Activated naive CD4-positive, alpha-beta T cell treated with Interleukin-2 at 50 U/mL for 16 hours (primary cell): ENCODE measurements at regions not wholly inside any gene's neighbourhood (a gene's known extent, or its start where the extent isn't known, plus 50 kb on each side); places are given as distances from the start of the nearest gene placed in this dataset.

Experiments used
- DNase-seq: peaks from one replicate; pipeline ENCODE4 v3.0.0-alpha.2; 2020

DNA sequence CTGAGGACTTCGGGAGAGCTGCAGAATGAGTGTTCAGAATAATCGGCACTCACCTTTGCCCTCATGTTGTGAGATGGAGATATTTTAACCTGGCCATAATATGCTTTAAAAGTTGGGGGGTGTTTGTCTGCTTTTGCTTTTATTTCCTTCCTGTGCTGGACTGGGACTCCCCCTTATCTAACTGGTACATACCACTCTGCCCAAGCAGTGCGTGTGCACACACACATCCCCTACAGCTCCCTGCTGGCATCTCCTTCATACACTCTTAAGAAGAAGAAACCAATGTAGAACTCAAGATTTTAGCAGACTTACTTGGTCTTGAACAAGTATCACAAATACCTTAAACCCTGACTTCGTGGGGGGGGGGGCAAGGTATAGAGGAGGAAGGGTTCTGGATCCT lies 146.2 kb upstream of the DMRT1 start:
- no peak for DNase-seq

DNA sequence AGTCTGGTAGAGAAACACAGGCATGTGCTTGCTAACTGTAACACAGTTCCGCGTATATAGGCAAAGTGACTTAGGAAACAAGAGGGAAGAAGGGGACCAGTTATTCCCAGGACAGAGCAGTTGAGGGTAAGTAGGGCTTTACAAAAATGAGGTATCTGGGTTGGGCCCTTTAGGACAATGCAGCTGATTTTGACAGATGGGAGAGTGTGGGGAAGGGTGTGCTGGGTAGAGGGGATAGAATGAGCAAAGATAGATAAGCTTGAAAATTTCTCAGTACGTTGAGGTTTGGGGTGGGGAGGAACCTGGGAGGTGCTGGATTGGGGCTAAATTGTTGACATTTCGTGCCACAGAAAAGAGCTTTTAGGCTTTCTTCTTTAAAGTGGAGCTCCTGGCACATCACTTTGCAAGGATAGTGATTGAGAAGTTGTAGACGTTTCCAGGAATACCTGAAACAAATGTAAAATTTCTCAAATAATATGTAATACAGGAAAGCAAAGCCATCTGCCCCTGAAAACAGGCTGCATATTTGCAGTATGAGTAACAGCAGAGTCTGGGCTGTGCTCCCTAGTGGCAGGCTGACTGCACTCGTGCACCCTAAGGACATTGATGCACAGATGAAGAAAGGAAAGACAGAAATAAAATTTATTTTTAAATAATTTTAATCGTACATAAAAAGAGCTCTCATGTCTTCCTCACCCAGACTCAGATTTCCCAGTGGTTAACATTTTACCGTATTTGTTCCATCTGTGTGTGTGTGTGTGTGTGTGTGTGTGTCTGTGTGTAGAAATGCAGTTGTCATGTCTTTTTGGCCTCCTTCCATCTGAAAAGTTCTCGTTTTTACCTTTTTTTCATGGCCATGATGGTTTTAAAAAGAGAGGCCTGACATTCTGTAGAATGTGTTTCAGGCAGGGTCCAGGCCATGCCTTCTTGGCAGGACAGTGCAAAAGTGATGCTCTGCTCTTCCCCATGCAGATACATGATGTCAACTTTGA lies 144.9 kb upstream of the DMRT1 start:
- DNase-seq: no peak

DNA sequence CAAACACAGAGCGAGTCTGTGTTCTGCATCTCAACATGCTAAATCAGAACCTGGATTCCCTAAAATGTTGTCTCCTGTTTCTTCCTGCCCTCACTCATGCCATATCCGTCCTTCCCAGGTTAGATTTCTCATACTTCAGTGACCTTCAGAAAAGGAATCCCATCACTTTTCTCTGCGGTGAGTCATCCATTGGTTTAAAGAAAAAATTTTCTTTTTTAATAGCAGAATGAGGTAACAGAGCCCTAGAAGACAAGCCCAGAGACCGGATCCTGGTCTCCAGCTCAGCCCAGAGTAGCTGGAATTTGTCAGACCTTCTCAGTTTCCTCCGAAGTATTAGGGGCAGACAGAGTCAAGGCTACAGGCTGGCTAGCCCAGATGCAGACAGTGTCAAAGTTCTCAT lies 143.2 kb upstream of the DMRT1 start:
- DNase-seq: no peak

DNA sequence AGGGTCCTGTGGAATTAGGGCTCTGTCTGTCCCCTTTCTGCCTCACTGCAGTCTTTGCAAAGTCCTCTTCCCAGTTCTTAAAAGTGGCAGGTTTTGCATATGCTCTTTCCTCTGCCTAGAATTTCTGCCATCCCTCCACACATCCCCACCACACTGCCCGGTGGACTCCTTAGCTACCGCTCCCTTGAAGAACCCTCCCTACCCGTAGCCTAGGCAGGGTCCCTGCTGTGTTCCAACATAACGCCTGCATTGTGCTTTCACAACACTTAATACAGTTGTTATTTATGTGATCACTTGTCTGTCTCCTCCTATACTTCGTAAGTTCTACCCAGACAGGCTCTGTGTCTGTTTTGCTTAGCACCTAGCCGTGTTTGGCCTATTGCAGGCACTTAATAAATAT lies 142.5 kb upstream of the DMRT1 start:
- DNase-seq: no peak

DNA sequence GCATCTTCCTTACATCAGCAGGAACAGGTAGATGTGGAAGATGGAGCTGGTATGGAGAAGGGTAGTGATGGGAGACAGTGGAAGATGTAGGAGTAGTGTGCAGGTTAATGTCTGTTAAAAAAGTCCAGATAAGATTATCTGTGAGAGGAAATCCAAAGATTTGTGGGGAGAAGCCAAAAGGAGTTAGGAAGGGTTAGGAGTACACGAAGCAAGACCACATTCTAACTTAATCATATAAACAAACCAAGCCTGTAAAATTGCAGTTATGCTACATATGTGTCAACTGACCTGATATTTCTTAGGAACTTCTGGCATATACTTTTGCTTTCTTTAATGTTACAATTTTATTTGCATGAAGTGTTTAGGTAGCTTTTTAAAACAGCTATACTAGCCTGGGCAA lies 142.1 kb upstream of the DMRT1 start:
- no peak for DNase-seq

DNA sequence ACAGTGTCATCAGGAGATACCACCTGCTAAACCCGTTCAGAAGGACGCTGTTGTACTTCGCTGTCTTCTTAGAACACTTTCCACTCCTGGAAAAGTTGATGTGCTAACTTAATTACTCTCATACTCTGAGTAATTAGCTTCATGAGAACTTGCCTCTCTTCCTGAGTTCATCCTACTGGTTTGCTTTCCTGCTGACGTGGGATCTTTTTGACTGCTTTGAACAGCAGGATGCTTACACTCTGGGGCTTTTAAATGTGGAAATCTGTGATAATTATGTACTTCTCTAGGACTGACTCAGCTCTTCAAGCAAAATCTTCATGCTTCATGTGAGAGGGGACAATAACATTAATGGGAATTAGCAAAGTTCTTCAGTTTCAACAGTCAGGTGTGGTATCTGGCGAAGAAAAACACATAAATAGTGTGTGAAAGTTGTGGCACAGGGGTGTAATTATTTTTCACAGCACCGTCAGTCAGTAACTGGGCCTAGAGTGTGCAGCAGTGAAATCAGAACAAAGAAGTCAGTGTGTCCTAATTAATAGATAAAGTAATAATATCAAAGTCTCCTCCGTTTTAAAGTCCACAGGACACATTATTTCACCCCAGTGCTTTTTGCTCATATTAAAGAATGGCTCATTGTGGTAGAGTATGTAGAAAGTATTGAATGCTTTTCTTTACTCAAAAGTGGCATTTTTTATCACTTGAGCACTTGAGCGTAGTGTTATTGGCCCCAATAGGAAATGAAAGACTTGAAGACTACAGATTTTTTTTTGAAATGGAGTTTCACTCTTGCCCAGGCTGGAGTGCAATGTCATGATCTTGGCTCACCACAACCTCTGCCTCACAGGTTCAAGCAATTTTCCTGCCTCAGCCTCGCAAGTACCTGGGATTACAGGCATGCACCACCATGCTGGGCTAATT lies 140.9 kb upstream of the DMRT1 start:
- DNase-seq: no peak

DNA sequence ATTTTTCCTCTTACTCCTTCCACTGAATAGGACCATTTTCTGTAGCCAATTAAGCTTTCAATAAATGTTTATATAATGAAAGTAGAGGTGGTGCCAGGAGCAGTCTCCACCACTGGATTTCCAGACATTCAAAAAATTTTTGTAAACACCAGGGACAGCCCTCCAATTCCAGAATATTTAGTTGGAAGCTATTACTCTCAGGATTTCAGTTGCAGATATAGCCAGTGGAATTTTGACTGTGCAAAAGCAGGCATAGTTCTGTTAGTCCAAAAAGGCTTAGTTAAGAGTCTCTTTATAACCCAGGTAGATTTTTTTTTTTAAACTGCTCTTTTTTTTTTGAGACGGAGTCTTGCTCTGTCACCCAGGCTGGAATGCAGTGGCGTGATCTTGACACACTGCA lies 138.1 kb upstream of the DMRT1 start:
- no peak for DNase-seq

DNA sequence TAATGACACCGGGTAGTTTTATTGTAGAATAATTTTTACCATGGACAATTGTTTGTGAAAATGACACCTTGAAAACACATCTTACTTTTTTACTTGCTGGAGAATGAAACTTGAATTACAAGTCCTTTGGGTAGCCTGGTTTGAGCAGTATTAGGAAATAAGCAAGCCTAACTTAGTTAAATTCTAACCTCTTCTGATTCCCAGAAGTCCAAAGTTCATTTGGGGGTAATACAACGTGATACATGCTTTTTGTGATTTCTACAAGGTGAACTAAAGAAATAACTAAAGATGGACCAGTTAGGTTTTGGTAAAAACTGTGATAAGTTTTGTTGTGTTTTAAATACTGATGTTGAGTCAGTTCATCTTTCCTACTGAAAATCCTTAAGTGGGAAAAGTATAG lies 135.4 kb upstream of the DMRT1 start:
- no peak for DNase-seq

DNA sequence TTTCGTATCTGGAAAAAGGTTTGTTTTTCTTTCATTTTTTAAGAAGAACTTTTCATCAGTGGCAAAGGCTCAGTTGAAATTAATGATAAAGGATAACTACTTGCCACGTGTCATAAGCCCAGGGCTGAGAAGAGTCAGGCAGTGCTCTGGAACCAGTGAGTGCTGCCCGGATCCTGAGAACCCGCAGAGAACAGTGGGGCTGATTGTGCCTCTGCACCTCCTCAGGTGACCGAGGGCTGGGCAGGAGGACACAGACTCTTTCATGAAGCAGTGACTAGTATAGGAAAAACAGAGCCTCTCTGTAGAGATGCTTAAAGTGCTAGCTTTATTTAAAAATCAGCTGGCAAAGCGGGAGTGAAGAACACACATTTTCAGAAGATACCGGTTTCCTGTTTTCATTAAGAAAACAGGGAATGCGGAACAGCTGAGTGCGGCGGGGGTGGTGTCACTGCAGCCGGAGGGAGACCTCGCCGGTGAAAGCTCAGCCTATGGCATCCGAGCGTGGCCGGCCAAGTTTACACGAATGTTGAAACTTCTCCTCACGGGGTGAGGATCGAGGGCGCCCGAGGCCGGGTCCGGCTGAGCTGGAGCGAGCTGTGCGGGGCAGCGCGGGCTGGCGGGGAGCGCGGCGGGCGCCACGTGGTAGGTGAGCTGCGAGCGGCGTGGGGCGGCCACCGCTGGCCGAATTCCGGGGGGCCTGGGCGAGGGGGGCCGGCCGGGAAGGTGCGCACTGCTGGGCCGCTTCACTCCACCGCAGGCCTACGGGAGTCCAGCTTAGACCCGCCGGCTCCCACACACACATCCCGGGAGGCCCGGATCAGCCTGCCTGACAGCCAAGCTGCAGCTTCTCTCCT lies 134.7 kb upstream of the DMRT1 start:
- DNase-seq: peak; percentile 36

DNA sequence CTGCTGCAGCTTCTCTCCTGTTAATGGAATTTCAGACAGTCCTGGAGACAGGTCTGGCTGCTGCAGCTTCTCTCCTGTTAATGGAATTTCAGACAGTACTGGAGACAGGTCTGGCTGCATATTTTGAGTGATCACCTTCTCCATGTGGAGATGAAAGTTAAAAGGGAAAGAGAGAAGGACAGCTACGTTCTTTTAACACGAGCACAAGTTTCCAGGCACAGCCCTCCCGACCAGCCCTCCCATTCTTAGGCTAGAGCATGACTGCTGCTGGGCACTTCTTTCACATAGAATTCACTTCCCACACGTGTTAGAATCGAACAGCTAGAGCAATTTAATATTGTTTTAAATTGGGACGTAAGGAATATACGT lies 133.3 kb upstream of the DMRT1 start:
- DNase-seq: no peak

DNA sequence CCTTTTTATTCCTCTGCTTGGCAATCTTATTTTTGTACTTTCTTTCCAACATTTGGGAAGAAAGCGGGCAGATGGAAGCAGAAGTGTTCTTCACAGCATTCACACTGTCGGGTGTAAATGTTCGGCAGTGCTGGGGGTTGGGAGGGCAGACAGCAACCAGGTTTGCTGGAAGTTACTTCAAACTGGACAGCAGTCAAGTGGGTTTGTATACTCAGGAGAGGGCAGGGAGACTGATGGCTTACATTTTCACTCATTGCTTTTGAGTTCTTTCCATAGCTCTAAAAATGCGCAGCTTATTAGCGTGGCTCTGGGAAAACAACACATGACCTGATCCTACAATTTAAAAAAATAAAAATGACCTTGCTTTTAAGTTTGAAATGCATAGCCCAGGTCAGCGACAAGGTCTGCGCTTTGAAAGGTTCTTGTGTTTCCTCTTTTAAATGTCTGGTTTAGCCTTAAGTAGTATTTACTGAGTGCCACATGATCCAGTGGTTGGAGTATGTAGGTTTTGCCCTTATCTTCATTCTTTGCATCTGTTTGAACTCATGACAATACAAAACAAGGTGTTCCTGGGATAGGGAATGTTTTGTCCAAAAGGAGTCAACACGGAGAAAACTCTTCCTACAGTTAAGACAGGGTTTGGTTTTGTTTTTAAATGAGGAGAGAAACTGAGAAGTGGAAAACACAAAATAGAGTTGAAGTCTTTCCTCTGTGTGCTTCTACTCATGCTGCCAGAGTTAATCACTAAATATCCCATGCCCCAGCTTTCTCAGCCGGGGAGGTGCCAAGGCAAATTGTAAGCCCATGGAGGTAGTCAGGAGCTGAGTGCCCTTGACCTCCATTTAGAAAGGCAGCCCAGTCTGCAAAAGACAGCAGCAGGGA lies 132.7 kb upstream of the DMRT1 start:
- DNase-seq: no peak

DNA sequence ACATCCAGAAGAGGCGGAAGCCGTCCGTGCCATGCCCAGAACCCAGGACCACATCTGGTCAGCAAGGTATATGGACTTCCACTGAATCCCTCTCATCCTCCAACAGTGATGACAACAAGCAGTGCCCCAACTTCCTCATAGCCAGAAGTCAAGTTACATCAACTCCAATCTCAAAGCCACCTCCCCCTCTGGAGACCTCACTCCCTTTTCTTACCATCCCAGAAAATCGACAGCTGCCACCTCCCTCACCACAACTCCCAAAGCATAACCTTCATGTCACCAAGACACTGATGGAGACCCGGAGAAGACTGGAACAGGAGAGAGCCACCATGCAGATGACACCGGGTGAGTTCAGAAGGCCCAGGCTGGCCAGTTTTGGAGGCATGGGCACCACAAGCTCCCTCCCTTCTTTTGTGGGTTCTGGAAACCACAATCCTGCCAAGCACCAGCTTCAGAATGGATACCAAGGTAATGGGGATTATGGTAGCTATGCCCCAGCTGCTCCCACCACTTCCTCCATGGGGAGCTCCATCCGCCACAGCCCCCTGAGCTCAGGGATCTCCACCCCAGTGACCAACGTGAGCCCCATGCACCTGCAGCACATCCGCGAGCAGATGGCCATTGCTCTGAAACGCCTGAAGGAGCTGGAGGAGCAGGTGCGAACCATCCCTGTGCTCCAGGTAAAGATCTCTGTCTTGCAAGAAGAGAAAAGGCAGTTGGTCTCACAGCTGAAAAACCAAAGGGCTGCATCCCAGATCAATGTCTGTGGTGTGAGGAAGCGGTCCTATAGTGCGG lies 130.3 kb upstream of the DMRT1 start:
- DNase-seq: no peak

DNA sequence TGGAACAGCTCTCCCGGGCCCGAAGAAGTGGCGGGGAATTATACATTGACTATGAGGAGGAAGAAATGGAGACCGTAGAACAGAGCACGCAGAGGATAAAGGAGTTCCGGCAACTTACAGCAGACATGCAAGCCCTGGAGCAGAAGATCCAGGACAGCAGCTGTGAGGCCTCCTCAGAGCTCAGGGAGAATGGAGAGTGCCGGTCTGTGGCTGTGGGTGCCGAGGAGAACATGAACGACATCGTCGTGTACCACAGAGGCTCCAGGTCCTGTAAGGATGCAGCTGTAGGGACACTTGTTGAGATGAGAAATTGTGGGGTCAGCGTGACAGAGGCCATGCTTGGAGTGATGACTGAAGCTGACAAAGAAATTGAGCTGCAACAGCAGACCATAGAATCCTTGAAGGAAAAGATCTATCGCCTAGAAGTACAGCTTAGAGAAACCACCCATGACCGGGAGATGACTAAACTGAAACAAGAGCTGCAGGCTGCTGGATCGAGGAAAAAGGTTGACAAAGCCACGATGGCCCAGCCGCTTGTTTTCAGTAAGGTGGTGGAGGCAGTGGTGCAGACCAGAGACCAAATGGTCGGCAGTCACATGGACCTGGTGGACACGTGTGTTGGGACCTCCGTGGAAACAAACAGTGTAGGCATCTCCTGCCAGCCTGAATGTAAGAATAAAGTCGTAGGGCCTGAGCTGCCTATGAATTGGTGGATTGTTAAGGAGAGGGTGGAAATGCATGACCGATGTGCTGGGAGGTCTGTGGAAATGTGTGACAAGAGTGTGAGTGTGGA lies 129.5 kb upstream of the DMRT1 start:
- no peak for DNase-seq

DNA sequence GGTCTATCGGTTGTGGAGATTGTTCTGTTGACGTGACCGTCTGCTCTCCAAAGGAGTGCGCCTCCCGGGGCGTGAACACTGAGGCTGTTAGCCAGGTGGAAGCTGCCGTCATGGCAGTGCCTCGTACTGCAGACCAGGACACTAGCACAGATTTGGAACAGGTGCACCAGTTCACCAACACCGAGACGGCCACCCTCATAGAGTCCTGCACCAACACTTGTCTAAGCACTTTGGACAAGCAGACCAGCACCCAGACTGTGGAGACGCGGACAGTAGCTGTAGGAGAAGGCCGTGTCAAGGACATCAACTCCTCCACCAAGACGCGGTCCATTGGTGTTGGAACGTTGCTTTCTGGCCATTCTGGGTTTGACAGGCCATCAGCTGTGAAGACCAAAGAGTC lies 128.9 kb upstream of the DMRT1 start:
- DNase-seq: no peak

DNA sequence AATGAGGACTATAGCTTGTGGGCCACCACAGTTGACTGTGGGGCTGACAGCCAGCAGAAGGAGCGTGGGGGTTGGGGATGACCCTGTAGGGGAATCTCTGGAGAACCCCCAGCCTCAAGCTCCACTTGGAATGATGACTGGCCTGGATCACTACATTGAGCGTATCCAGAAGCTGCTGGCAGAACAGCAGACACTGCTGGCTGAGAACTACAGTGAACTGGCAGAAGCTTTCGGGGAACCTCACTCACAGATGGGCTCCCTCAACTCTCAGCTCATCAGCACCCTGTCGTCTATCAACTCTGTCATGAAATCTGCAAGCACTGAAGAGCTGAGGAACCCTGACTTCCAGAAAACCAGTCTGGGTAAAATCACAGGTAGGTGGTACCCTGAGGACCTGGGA lies 128.4 kb upstream of the DMRT1 start:
- no peak for DNase-seq

DNA sequence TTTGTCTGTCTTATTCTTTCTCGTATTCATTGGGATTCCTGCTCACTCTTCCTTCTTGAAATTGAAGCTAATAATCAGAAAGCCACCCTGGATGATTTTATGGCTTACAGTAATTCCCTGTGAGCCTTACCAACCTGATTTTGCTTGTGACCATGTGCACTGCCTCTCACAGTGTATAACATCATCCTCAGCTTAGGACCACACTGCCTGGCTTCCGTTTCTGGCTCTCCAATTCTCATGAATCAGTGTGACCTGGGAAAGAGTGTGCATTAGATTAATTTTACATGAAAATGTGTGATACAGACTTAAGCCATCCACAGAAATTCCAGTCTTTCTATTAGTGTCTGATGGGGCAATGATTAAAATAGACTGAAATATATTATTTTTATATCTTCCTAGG lies 126.8 kb upstream of the DMRT1 start:
- no peak for DNase-seq

DNA sequence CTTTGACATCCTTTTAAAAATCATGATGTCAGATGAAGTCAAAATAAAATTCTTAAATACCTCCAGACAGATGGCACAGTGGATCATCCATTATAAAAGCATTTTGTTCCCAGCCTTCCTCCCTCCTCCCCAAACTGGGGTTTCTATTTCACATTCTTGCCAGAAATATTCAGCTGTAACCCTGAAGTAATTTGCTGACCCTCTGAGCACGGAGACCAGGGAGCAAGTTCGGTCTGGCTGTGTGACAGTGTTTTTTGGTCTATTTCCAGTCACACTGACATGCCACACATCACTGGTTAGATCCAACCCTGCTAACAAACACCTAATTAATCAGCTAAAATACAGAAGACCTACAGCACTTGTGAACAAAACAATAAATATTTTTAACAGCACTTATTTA lies 126.2 kb upstream of the DMRT1 start:
- no peak for DNase-seq

DNA sequence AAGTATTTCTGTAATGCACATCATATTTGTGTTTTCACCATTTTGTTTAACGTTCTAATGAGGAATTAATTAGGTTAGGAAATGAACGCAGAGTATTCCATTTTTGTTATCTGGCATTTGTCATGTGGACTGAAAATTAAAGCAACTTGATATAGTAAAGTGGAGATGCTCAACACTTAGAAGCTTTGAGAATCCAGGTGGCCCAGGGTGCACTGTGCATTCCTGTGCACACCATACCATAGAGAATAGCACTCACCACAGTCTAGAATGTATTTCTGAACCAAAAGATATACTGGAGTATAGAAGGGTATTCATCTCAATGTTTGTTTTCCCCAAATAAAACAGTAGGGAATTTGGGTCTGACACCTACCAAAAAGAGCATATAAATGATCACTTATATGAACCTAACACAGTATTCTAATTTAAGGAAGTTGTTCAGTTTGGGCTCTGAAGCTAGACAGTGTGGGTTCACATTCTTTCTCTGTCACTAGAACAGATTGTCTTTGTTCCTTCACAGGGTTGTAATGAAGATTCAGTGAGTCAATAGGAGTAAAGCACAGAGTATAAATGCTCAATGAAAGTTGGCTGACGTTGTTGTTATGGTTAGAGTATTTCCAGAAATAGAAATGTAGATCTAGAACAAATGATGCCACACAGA lies 125.6 kb upstream of the DMRT1 start:
- DNase-seq: no peak

DNA sequence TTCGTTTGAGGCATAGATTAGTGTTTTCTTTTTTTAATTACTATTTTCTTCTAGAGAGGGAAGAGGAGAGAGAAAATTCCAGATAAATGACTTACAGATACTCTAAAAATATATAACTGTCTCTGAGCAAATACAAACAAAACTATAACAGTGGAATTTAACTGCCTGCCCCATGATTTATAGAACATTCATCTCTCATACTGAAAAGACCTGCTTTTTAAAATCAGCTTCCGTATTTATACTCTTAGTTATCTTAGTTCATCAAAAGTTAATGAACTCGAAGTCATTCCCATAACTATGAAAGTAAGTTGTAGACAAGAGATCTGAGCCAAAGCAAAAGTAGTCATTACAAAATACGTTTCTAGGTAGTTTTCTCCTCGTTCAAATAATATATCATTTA lies 123.8 kb upstream of the DMRT1 start:
- no peak for DNase-seq
